OCI-LY7 (cell line): ENCODE measurements at regions not wholly inside any gene's neighbourhood (a gene's known extent, or its start where the extent isn't known, plus 50 kb on each side); places are given as distances from the start of the nearest gene placed in this dataset.

Experiments
- BruUV-seq: library from RNA; stranded (reverse); fragments of 400-500 nt; replicated peaks from 2 replicates; lab custom pipeline; 2021; lab: Mats Ljungman, UMichigan
- CTCF ChIA-PET: fragments of 300-600 bp; sonication (Branson Sonifier 250); formaldehyde crosslinking; loops from one replicate; lab custom pipeline; 2022; ENCODE audit warnings: antibody characterized with exemption; ENCODE audit not compliant: unreplicated experiment; lab: Charles Lee
- POLR2A ChIA-PET: fragments of 300-600 bp; sonication (Branson Sonifier 250); formaldehyde crosslinking; loops from one replicate; lab custom pipeline; 2022; ENCODE audit warnings: antibody characterized with exemption; lab: Charles Lee
- DNase-seq: peaks from one replicate; pipeline ENCODE4 v3.0.0-alpha.2; 2015; ENCODE audit warnings: low spot score
- H2AFZ ChIP-seq: fragments of 200-600 bp; sonication (generic), shearing (Covaris generic); 2 replicates; pipeline ENCODE4 v1.6.1; 2014; ENCODE audit warnings: mild to moderate bottlenecking, antibody characterized with exemption, low read length, moderate library complexity
- H3K27ac ChIP-seq: fragments of 200-600 bp; sonication (generic); 2 replicates; pipeline ENCODE4 v1.5.1; 2014; ENCODE audit warnings: mixed run types, low read depth, mild to moderate bottlenecking, moderate library complexity, low read length, inconsistent platforms; ENCODE audit not compliant: poor library complexity, severe bottlenecking
- H3K36me3 ChIP-seq: fragments of 200-600 bp; sonication (generic); 2 replicates; pipeline ENCODE4 v1.6.1; 2014; ENCODE audit warnings: mild to moderate bottlenecking, antibody characterized with exemption, low read length, moderate library complexity, mixed read lengths; ENCODE audit not compliant: insufficient read depth
- H3K4me1 ChIP-seq: fragments of 200-600 bp; sonication (generic); 2 replicates; pipeline ENCODE4 v1.5.1; 2014; ENCODE audit warnings: mild to moderate bottlenecking, low read length; ENCODE audit not compliant: insufficient read depth, poor library complexity, severe bottlenecking
- H3K4me2 ChIP-seq: fragments of 200-600 bp; sonication (generic); 2 replicates; pipeline ENCODE4 v1.6.1; 2014; ENCODE audit warnings: mild to moderate bottlenecking, low read length
- H3K4me3 ChIP-seq: fragments of 200-600 bp; sonication (generic); 2 replicates; pipeline ENCODE4 v1.5.1; 2014; ENCODE audit warnings: mild to moderate bottlenecking, low read depth, low read length; ENCODE audit not compliant: poor library complexity, severe bottlenecking
- H3K79me2 ChIP-seq: fragments of 200-600 bp; sonication (generic); 2 replicates; pipeline ENCODE4 v1.6.1; 2016; ENCODE audit warnings: low read depth, mild to moderate bottlenecking, low read length, moderate library complexity, mixed read lengths; ENCODE audit not compliant: insufficient read depth
- H3K9me2 ChIP-seq: fragments of 200-600 bp; sonication (generic); 2 replicates; pipeline ENCODE4 v1.6.1; 2016; ENCODE audit warnings: mild to moderate bottlenecking, low read length, mixed read lengths; ENCODE audit not compliant: insufficient read depth
- H3K9me3 ChIP-seq: fragments of 200-600 bp; sonication (generic); 2 replicates; pipeline ENCODE4 v1.6.1; 2014; ENCODE audit warnings: mild to moderate bottlenecking, mixed run types, low read length, mixed read lengths
- H4K20me1 ChIP-seq: fragments of 200-600 bp; sonication (generic); 2 replicates; pipeline ENCODE4 v1.6.1; 2014; ENCODE audit warnings: mild to moderate bottlenecking, antibody characterized with exemption, low read length, moderate library complexity, mixed read lengths; ENCODE audit not compliant: insufficient read depth
- EZH2phosphoT487 ChIP-seq: fragments of 200-600 bp; sonication (generic); IDR thresholded peaks from 2 replicates; pipeline ENCODE4 v1.6.1; 2018; ENCODE audit warnings: low read depth, borderline replicate concordance, mild to moderate bottlenecking, mixed run types, antibody characterized with exemption, low read length, moderate library complexity, mixed read lengths
- intact Hi-C: fragments of 100-400 bp; cut with micrococcal nuclease; formaldehyde crosslinking; loops from one replicate; pipeline ENCODE4 v1.10.0; 2022; ENCODE audit not compliant: unreplicated experiment
- TF ChIP-seq, protein P1 (sequence below): fragments of 200-600 bp; sonication (generic); conservative IDR thresholded peaks from 2 replicates; pipeline ENCODE4 v1.5.1; 2014; ENCODE audit warnings: mild to moderate bottlenecking, antibody characterized with exemption, low read length, moderate library complexity, mixed read lengths

DNA sequence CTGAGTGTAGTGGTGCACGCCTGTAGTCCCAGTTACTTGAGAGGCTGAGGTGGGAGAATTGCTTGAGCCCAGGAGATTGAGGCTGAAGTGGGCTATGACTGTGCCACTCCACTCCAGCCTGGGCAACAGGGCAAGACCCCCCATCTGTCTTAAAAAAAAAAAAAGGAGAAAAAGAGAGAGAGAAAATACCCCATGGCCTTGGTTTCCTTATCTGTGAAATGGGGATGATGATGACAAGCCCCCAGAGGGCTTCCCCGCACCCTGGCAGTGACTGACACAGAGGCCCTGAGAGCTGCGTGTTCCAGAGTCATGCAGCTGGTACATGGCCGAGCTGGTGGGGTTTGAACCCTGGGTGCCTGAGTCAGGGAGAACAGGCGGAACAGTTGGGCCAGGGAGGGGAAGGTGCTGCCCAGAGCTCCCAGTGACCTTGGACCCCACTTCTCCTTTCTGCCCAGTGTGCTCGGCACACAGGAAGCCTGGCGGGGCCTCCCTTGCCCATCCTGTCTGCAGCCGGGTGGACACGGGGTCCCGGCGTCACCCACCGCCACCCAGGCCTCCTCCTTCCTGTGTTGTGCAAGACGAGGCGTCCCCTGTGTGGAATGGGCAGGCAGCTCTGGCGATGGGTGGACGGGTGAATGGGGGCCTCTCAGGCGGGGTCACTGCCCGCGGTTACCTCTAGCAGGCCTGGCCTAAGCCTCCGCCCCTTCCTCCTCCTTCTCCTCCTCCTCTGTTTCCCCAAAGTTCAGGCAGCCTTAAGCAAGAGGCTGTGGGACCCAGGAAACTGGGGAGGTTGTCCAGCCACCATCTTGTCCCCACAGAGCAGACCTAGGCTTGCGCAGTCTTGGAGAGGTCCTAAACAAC lies 84.2 kb downstream of the CEBPB start:
- Histone ChIP-seq H3K4me3 (no peak overlapping the region), H3K4me2 (no peak overlapping the region), H3K4me1 (no peaks in the 10 kb centered on the region), H3K9me2 (no peaks in the 10 kb centered on the region), H3K79me2 (no peaks in the 10 kb centered on the region), H4K20me1 (no peaks in the 10 kb centered on the region), H3K27ac (no peak overlapping the region), H3K36me3 (no peaks in the 10 kb centered on the region), H2AFZ (no peak overlapping the region), H3K9me3 (no peaks in the 10 kb centered on the region)
- intact Hi-C loops = no loop called here
- BruUV-seq = no TSS peak
- ChIA-PET CTCF (interaction anchor here (0.6 kb wide), 1 partner anchor 34 kb away, joined by 3 read pairs; no protein-coding TSS in a partner anchor), POLR2A (interaction anchor here (0.6 to 1.2 kb wide), 2 partner anchors 10 to 154 kb away, joined by 3 to 4 read pairs; no protein-coding TSS in a partner anchor)
- DNase-seq = no peak
- TF ChIP-seq, protein P1, sequence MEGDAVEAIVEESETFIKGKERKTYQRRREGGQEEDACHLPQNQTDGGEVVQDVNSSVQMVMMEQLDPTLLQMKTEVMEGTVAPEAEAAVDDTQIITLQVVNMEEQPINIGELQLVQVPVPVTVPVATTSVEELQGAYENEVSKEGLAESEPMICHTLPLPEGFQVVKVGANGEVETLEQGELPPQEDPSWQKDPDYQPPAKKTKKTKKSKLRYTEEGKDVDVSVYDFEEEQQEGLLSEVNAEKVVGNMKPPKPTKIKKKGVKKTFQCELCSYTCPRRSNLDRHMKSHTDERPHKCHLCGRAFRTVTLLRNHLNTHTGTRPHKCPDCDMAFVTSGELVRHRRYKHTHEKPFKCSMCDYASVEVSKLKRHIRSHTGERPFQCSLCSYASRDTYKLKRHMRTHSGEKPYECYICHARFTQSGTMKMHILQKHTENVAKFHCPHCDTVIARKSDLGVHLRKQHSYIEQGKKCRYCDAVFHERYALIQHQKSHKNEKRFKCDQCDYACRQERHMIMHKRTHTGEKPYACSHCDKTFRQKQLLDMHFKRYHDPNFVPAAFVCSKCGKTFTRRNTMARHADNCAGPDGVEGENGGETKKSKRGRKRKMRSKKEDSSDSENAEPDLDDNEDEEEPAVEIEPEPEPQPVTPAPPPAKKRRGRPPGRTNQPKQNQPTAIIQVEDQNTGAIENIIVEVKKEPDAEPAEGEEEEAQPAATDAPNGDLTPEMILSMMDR = no peak
- TF ChIP-seq EZH2phosphoT487 = no peak

DNA sequence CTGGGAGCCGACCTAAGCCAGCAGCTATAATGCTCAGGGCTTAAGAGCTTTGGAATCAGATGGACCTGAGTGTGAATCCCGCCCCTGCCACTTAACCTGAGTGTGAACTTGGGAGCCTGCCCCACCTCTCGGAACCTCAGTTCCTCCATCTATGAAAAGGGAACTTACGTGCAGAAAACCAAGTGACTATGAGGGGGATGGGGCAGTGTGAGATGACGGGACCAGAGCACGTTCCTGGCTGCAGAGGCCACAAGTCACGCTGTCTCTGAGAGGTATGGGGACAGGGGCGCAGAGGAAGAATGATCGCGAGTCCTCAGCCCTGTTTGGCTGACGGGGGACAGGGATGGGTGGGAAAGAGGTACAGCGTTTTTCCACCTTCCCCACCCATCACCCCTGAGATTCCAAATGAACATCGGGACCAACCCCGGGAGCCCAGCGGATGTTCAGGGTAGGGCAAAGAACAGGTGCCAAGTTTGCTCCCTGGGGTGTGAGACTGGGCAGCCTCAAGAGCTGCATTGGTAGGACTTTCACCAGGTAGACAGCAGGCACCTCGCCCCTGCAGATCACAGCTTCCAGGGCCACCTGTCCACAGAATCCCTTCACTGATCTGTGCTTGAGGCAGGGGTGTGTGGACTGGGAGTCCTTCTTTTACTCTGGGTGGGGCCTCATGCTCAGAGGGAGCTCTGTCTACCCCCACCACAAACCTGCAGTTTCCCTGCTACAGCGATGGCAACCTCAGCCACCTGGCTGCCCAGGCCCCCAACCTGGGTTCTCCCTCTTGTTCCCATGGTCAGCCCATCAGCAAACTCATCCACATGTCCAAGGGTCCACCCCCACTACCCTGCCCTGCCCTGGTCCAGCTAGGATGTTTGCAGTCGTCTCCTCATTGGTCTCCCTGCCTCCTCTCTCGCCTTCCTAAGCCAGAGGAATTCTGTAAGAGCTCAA lies 85.8 kb downstream of the CEBPB start:
- POLR2A ChIA-PET = interaction anchor here (0.6 kb wide), 1 partner anchor 77 kb away, joined by 3 read pairs; no protein-coding TSS in a partner anchor
- Histone ChIP-seq H4K20me1 (no peaks in the 10 kb centered on the region), H3K4me1 (no peaks in the 10 kb centered on the region), H2AFZ (no peak overlapping the region), H3K27ac (no peak overlapping the region), H3K79me2 (no peaks in the 10 kb centered on the region), H3K4me3 (no peak overlapping the region), H3K4me2 (no peak overlapping the region), H3K36me3 (no peaks in the 10 kb centered on the region), H3K9me3 (no peaks in the 10 kb centered on the region), H3K9me2 (no peaks in the 10 kb centered on the region)
- CTCF ChIA-PET = no interaction called here
- intact Hi-C loops = no loop called here
- no TSS peak for BruUV-seq
- DNase-seq = no peak
- TF ChIP-seq, protein P1 = no peak
- TF ChIP-seq EZH2phosphoT487 = no peak
